ENCODE measurements at regions not wholly inside any gene's neighbourhood (a gene's known extent, or its start where the extent isn't known, plus 50 kb on each side); places are given as distances from the start of the nearest gene placed in this dataset.
A peak's percentile ranks its signal among the peaks of the same experiment; 100 is the strongest.

DNA sequence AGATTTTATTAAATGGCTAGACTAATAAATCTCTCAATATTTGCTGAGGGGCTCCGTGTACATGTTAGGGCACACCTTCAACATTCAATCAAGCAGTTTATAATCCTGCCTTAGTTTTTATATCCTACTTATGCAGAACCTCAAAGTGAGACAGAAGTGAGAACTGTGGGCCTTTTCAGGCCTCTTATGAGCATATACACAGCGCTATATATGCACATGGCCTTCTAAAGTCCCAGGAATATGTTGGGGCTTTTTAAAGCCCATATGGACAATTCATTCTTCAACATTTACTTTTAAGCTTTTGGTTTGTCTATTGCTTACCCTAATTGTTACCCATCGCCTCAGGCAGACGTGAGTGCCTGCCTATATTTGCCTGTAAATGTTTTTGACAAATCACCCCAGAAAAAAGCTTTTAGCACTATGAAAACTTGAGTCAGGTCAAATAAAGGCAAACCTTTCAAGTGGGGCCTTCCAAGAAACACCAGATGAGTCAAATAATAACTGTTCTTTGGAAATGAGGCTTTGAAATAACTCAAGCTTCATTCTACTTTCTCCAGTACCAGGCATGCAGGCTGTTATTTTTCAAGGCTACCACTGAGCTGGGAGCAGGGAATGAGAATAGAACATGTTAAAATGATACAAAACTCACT, 58.2 kb downstream of the ESM1 start:
- DNase-seq (ENCODE audit: low read depth in 2 of 3, low spot score in 2 of 3), result no peak

DNA sequence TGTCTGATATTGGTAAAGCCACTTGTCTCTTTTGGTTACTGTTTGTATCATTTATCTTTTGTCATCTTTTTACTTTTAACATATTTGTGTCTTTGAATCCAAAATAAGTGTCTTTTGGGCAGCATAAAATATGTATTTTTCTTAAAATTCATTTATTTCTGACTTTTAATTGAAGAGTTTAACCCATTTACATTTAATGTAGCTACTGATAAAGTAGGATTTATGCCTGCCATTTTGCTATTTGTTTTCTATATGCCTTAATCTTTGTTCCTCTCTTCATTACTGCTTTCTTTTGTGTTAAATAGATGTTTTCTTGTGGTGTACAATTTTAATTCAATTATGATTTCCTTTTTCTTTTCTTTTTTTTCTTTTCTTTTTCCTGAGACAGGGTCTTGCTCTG, 60.9 kb downstream of the ESM1 start:
- DNase-seq (ENCODE audit: low read depth in 2 of 3, low spot score in 2 of 3), result no peak

GRCh38 chr5:54917323-54917722, 68.1 kb downstream of the ESM1 start:
- DNase-seq (ENCODE audit: low read depth in 2 of 3, low spot score in 2 of 3), result no peak

- no peak for DNase-seq (ENCODE audit: low read depth in 2 of 3, low spot score in 2 of 3)
Observed at GRCh38 chr5:54915466-54916027, 69.8 kb downstream of the ESM1 start.

DNA sequence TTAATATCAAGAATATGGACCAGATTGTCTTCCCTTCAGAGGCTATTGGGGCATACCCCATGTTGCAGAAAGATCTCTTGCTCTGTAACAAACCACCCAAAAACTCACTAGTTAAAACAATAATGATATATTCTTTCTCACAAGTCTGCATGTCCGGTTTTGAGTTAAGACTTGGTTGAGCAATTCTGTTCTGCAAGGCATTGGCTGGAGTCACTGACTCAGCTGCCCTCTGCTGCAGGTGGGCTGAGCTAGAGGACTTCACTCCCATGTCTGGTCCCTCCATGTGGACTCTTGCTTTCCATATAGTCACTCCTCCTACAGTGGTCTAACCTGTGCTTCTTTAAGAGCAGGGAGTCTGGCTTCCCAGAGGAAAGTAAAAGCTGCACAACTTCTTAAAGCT, 73.4 kb downstream of the ESM1 start:
- no peak for DNase-seq (ENCODE audit: low read depth in 2 of 3, low spot score in 2 of 3)

DNA sequence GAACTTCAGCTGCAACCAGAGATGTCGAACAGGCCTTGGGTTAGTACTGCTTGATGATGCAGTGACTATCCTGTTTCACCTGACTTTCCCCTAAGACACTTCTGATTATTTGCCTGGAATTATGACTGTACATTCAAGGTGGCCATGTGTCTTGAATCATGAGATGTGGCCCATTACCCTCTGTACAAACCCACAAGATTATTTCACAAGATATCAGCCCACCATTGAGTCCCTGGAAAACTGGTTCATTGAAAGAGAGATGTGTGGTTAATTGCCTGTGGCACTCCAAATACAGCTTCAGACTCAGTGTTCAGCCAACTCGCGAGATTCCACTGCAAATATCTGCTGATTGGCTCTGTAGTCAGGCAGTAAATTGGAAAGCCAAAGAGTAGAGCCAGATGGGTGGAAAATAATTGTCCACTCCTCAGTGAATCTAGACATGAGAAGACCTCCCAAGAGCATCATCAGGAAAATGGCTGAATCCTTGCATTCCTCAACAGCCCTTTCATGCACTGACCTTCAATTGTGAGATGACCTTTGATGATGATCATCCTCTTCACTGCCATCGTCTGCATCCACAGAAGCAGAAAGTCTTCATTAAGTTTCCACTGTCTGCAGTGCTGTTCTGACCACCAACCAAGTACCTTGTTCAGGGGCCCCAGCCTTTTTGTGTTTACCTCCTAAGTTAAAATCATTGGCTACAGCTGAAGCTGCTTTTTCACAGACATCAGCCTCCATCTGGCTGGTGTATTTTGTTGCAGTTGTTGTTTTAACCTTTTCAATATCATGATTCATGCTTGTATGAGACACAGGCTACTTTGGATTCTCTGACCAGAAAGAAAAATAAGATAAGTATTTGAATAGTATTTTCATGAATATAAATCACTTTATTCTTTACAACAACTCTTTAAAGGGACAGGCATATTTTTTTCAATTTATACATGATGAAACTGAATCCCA, 75.2 kb downstream of the ESM1 start:
- DNase-seq (ENCODE audit: low read depth in 2 of 3, low spot score in 2 of 3), result no peak

- no peak for DNase-seq (ENCODE audit: low read depth in 2 of 3, low spot score in 2 of 3)
Observed at GRCh38 chr5:54908774-54909525, 76.4 kb downstream of the ESM1 start.

DNA sequence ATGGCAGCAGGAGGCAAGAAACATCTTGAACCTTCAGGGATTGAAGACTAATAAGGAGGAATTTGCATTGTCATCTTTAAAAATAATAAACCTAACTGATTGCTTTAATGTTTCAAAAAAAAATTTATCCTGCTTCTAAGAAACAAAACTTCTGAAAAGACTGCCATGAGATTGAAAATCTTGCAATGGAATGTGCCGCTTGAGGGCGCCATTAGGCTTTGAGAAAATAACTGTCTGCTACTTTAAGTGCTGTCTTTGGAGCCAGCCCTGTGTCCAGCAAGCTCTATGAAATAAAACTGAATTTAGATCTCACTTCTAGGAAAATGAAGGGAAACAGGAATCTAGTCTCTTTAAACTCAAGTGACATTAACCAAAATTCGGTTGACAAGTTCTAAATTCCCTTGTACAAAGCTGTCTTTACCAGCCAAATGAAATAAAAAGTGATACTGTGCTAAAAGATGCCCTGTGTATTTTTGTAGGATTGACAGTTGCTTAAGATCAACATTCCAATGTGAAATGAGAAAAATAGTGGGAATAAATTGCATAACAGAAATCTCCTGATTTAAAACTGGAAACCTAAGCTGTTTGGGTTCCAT, 79.4 kb downstream of the ESM1 start:
- DNase-seq (ENCODE audit: low read depth in 2 of 3, low spot score in 2 of 3), result peak; percentile 34 to 78 (median 48)

DNA sequence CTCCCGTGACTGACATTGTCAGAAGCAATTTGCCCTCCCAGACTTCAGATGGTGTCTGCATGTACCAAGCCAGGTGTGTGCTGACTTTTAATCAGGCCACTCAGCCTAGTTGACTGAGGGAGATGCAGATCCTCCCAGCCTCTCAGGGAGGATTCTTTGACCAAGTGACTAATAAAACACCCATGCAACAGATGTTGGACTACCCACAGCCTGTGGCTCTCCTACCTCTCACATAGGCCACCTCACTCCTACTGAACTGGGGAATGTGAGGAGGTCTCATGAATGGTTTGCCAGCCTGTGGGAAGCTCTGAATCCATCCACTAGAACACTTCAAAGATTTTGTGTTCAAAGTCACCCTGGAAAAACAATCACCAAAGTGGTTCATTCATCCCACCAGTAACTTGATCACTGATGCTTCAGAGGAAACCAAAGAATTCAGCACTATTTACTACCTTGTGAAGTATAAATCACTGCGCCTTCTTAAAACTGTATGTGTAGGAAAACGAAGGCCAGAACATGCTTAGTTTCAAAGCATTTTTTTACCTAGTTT, 80.1 kb downstream of the ESM1 start:
- DNase-seq (ENCODE audit: low read depth in 2 of 3, low spot score in 2 of 3), result no peak

DNA sequence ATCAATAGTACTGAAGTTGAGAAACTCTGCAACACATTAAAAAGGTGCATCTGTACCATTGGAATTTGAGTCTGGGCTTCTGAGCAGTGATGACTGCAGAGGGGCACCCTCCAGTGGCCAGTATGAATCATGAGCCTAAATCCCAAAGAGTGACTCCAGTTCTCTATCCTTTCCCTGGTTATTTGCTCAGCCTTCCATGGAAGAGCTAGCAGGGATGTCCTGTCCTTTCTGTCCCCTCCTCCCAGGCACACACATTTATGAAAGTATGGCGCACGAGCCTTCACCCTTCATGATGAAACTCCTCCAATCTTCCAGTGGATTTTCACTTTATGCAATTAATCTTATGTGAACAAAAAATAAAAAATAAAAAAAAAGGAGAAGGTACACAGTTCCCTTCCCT, 81.0 kb downstream of the ESM1 start:
- DNase-seq (ENCODE audit: low read depth in 2 of 3, low spot score in 2 of 3), result peak in 1 of 3 donors; percentile 19

DNA sequence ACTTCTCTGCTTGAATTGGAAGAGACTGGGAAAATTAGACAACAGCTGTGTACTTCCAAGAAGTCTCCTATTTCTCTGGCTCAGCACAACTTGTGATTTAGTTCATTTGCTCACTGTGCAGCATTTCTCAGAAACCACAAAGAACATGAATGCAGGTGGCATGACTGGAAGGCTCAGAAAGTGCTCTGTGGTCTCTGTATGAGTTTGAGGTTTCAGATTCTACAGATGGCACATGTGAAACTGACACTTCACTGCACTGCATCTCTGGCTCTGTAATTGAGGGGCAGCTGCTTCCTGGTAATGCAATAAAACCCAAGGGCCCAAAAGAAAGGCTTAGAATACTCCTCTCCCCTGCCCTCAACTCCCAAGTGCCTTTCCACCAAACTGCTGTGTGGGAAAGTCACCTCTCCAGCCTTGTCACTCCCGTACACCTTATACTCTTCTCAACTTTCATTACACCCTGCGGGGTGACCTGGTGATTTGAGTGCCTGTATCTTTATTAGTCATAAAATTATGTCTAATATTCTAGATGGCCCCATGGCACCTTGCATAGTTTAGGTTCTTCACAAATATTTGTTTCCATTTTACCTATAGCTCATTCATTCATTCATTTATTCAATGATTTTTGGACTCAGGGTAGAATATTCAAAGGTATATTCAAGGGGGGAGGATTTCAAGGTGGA, 82.5 kb downstream of the ESM1 start:
- DNase-seq (ENCODE audit: low read depth in 2 of 3, low spot score in 2 of 3), result peak in 2 of 3 donors; percentile 58 to 92

DNA sequence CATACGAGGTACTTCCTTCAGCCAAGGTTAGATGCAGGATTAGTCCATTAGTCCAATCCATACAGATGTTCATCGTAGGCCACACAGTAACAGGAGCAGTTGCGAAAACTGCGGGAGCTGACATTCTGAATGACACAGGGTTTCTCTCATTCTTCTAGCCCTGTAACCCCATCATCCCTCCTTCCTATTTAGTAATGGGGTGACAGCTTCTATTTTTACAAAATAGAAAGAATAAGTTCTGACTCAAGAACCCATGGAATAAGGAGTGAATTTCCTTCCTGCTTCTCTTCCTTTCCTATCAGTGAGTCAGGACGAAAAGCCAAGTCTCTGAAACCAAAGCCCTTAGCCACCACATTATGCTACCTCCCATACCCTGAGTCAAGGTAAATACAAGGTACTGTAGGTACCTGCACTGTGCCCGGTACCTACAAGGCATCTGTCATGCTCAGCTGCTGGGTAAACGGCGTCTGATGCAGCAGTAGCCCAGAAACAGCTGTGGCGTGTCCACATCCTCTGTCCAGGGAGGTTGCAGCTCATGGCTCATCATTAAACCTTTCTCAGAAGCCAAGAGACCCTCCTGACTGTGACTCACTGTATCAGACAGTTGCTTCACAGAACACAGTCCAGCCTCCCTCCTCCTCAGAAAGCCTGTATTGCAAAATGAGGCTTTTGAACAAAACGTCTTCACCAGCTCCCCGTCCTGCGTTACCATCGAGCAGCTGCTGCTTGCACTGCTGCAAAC, 84.2 kb downstream of the ESM1 start:
- no peak for DNase-seq (ENCODE audit: low read depth in 2 of 3, low spot score in 2 of 3)

- no peak for DNase-seq (ENCODE audit: low read depth in 2 of 3, low spot score in 2 of 3)
Observed at GRCh38 chr5:54897001-54897400, 88.4 kb downstream of the ESM1 start.

GRCh38 chr5:54895816-54896341, 89.5 kb downstream of the ESM1 start:
- DNase-seq (ENCODE audit: low read depth in 2 of 3, low spot score in 2 of 3), result peak in 1 of 3 donors; percentile 54

DNA sequence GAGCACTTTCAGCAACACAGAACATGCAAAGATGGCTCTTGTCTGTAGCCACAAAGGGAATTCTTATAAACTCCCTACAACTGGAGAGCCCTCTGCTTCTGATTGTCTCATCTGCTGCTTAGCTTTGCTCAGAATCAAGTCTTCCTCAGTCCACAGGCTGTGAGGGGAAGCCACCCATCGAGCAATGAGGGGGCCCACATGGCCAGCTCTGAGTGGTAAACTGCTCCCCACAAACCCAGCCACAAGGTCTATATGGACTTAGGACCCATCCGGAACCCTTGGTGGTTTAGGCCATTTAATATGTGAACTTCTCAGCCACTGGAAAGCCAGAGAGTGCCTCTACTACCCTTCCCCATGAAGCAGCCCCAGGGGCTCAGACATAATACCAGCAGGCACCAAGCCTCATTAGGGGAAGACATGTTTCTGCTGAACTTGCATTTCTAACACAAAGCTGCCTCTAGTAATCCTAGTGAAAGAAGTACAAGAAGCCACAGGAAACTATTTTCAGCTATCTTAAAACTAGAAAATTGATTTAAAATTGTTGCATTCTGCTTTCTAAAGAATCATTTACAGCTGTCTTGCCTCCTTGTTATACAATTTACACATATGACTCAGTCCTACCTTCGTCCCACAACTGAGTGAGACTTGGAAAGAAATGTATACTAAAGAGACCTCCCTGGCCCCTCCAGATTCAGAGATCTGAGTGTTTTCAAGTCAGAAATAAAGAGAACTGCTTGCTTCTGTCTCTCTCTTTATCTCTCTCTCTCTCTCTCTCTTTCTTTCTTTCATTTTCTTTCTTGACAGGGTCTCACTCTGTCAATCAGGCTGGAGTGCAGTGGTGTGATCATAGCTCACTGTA, 90.2 kb downstream of the ESM1 start:
- no peak for DNase-seq (ENCODE audit: low read depth in 2 of 3, low spot score in 2 of 3)

GRCh38 chr5:54889826-54890225, 95.6 kb downstream of the ESM1 start:
- DNase-seq (ENCODE audit: low read depth in 2 of 3, low spot score in 2 of 3), result no peak

GRCh38 chr5:54887663-54888062, 97.7 kb downstream of the ESM1 start:
- no peak for DNase-seq (ENCODE audit: low read depth in 2 of 3, low spot score in 2 of 3)

GRCh38 chr5:54886866-54887265, 98.5 kb downstream of the ESM1 start:
- DNase-seq (ENCODE audit: low read depth in 2 of 3, low spot score in 2 of 3), result no peak

All from hematopoietic multipotent progenitor cell (in vitro differentiated cells).